HCT116 (cell line): ENCODE measurements at regions not wholly inside any gene's neighbourhood (a gene's known extent, or its start where the extent isn't known, plus 50 kb on each side); places are given as distances from the start of the nearest gene placed in this dataset.

ENCODE experiments used
- ATAC-seq: fragments of 200-7000 bp; cut with Tn5 transposase; 2 replicates; pipeline ENCODE4 v1.9.1; 2020; ENCODE audit warnings: mild to moderate bottlenecking, moderate library complexity
- BruUV-seq: library from RNA; stranded (reverse); fragments of 400-500 nt; replicated peaks from 2 replicates; lab custom pipeline; 2021; lab: Mats Ljungman, UMichigan
- CTCF ChIA-PET: fragments of 300-600 bp; sonication (Branson Sonifier 250); formaldehyde crosslinking; loops from one replicate; lab custom pipeline; 2021; ENCODE audit warnings: antibody characterized with exemption; lab: Charles Lee
- POLR2A ChIA-PET: fragments of 300-600, 350-600 bp; sonication (Branson Sonifier 250); formaldehyde crosslinking; loops from one replicate; lab custom pipeline; 2021; ENCODE audit warnings: antibody characterized with exemption; lab: Charles Lee
- RAD21 ChIA-PET, 2 experiments: fragments of 300-600 bp; sonication (Branson Sonifier 250); formaldehyde crosslinking; loops; one replicate each; lab custom pipeline; 2023; ENCODE audit warnings: low total read pairs in 2 of 2; ENCODE audit not compliant: uncharacterized antibody in 2 of 2, unreplicated experiment in 2 of 2, low non-redundant PET in 1 of 2; lab: Charles Lee
- DNase-seq: peaks from one replicate; pipeline ENCODE4 v3.0.0-alpha.2; 2010; ENCODE audit warnings: low read depth, low spot score
- H2AFZ ChIP-seq: fragments of 200-600 bp; shearing (Covaris generic), sonication (generic); 2 replicates; pipeline ENCODE4 v1.6.1; 2017; ENCODE audit warnings: low read depth, mixed run types, mixed read lengths, antibody characterized with exemption, low read length; ENCODE audit not compliant: poor library complexity, severe bottlenecking
- H3K27ac ChIP-seq: 2 replicates; pipeline ENCODE4 v1.5.1; 2012; ENCODE audit warnings: low read depth, low read length
- H3K27me3 ChIP-seq: fragments of 200-600 bp; sonication (generic); 2 replicates; pipeline ENCODE4 v1.6.1; 2016; ENCODE audit warnings: mixed run types, low read length, mixed read lengths; ENCODE audit not compliant: insufficient read depth
- H3K36me3 ChIP-seq, 2 experiments: fragments of 200-500 bp in 1 of 2; fragments of 200-600 bp in 1 of 2; sonication (Bioruptor generic) in 1 of 2; sonication (generic) in 1 of 2; 2 replicates each; pipeline versions ENCODE4 v1.5.1 to v1.6.1; 2014 to 2016; ENCODE audit warnings: low read length in 2 of 2, inconsistent platforms in 1 of 2, mixed read lengths in 1 of 2, mixed run types in 1 of 2; ENCODE audit not compliant: insufficient read depth in 2 of 2, control insufficient read depth in 1 of 2
- H3K4me1 ChIP-seq, 2 experiments: fragments of 200-600 bp in 1 of 2; sonication (generic) in 1 of 2; 2 replicates each; pipeline versions ENCODE4 v1.5.1 to v1.6.1; 2012 to 2017; ENCODE audit warnings: low read length in 2 of 2, inconsistent platforms in 1 of 2, mild to moderate bottlenecking in 1 of 2, mixed read lengths in 1 of 2, mixed run types in 1 of 2, moderate library complexity in 1 of 2; ENCODE audit not compliant: insufficient read depth in 2 of 2, control insufficient read depth in 1 of 2
- H3K4me2 ChIP-seq: fragments of 200-600 bp; sonication (generic); 2 replicates; pipeline ENCODE4 v1.6.1; 2017; ENCODE audit warnings: mixed run types, low read length, mixed read lengths
- H3K4me3 ChIP-seq, 2 experiments: fragments of 200-600 bp in 1 of 2; sonication (generic) in 1 of 2; replicated peaks in 1 of 2; 2 replicates each; pipeline ENCODE4 v1.5.1; 2011 to 2016; ENCODE audit warnings: low read length in 2 of 2, control low read depth in 1 of 2, low read depth in 1 of 2, mild to moderate bottlenecking in 1 of 2, mixed read lengths in 1 of 2, mixed run types in 1 of 2
- H3K79me2 ChIP-seq: fragments of 200-600 bp; sonication (generic); 2 replicates; pipeline ENCODE4 v1.6.1; 2017; ENCODE audit warnings: mild to moderate bottlenecking, mixed run types, low read length, moderate library complexity, mixed read lengths; ENCODE audit not compliant: insufficient read depth
- H3K9ac ChIP-seq: fragments of 200-600 bp; sonication (generic); 2 replicates; pipeline ENCODE4 v1.6.1; 2016; ENCODE audit warnings: low read length, mixed read lengths
- H3K9me2 ChIP-seq: fragments of 200-600 bp; sonication (generic), shearing (Covaris generic); 2 replicates; pipeline ENCODE4 v1.6.1; 2017; ENCODE audit warnings: mixed run types, mild to moderate bottlenecking, moderate library complexity; ENCODE audit not compliant: insufficient read depth
- H3K9me3 ChIP-seq, 2 experiments: fragments of 200-500 bp in 1 of 2; fragments of 200-600 bp in 1 of 2; sonication (Bioruptor generic) in 1 of 2; sonication (generic) in 1 of 2; 2 replicates each; pipeline ENCODE4 v1.6.1; 2014 to 2017; ENCODE audit warnings: low read length in 2 of 2, mixed read lengths in 2 of 2, inconsistent platforms in 1 of 2, low read depth in 1 of 2, mild to moderate bottlenecking in 1 of 2, mixed run types in 1 of 2, moderate library complexity in 1 of 2; ENCODE audit not compliant: control insufficient read depth in 1 of 2, insufficient read depth in 1 of 2
- H4K20me1 ChIP-seq: fragments of 200-600 bp; sonication (generic), shearing (Covaris generic); 2 replicates; pipeline ENCODE4 v1.6.1; 2017; ENCODE audit warnings: mixed run types, mild to moderate bottlenecking, moderate library complexity; ENCODE audit not compliant: insufficient read depth
- CBX3 ChIP-seq: IDR thresholded peaks from 2 replicates; pipeline ENCODE4 v1.6.1; 2012; ENCODE audit warnings: low read depth
- CEBPB ChIP-seq: IDR thresholded peaks from 2 replicates; pipeline ENCODE4 v1.6.1; 2012; ENCODE audit warnings: low read depth
- EGR1 ChIP-seq: IDR thresholded peaks from 2 replicates; pipeline ENCODE4 v1.6.1; 2012; ENCODE audit warnings: low read depth
- ELF1 ChIP-seq: IDR thresholded peaks from 2 replicates; pipeline ENCODE4 v1.6.1; 2012; ENCODE audit warnings: low read depth, borderline replicate concordance
- EZH2phosphoT487 ChIP-seq: fragments of 200-600 bp; IDR thresholded peaks from 2 replicates; pipeline ENCODE4 v1.6.1; 2018; ENCODE audit warnings: antibody characterized with exemption, borderline replicate concordance
- FOSL1 ChIP-seq: IDR thresholded peaks from 2 replicates; pipeline ENCODE4 v1.6.1; 2012; ENCODE audit warnings: low read depth
- POLR2AphosphoS5 ChIP-seq: IDR thresholded peaks from 2 replicates; pipeline ENCODE4 v1.6.1; 2011; ENCODE audit warnings: mild to moderate bottlenecking, low read depth, low read length, moderate library complexity
- SIN3A ChIP-seq: IDR thresholded peaks from 2 replicates; pipeline ENCODE4 v1.6.1; 2012; ENCODE audit warnings: low read depth
- SP1 ChIP-seq: IDR thresholded peaks from 2 replicates; pipeline ENCODE4 v1.6.1; 2012; ENCODE audit warnings: low read depth
- TCF7L2 ChIP-seq: IDR thresholded peaks from 2 replicates; pipeline ENCODE4 v1.7.0; 2011; ENCODE audit warnings: borderline replicate concordance, inconsistent platforms; ENCODE audit not compliant: insufficient read depth, insufficient read length; ENCODE audit errors: extremely low read depth
- YY1 ChIP-seq: IDR thresholded peaks from 2 replicates; pipeline ENCODE4 v1.6.1; 2011; ENCODE audit warnings: low read length, low read depth, moderate library complexity, mild to moderate bottlenecking; ENCODE audit not compliant: insufficient replicate concordance; ENCODE audit errors: extremely low read depth
- ZFX ChIP-seq: fragments of 450-650 bp; IDR thresholded peaks from 2 replicates; pipeline ENCODE4 v1.6.1; 2017
- intact Hi-C: fragments of 100-400 bp; cut with micrococcal nuclease; formaldehyde crosslinking; loops from 2 replicates; pipeline ENCODE4 v1.10.0; 2022
- TF ChIP-seq, protein P1 (sequence below): IDR thresholded peaks from 2 replicates; pipeline ENCODE4 v1.6.1; 2012
- TF ChIP-seq, protein P2 (sequence below): IDR thresholded peaks from 2 replicates; pipeline ENCODE4 v1.6.1; 2012
- TF ChIP-seq, protein P3 (sequence below): IDR thresholded peaks from 2 replicates; pipeline ENCODE4 v1.6.1; 2012; ENCODE audit warnings: low read depth

DNA sequence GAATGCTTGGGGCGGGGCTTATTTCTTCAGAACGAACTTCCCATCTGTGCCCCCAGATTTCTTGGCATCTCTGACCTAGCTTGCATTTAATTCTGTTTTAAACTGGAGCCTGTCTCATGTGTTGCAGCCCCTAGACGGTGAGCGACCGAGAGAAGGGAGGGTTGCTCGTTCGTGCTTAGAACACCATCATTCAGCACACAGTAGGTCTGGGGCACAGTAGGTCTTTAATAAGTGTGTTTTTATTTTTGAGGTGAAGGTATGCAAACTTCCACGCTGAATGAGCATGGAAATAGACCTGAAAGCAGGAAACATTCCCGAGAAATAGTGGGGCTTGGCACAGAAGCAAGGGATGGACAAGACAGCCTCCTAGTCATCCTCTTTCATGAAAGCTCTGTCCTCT, 57.0 kb upstream of the TAC4 start:
- no TSS peak for BruUV-seq
- POLR2A ChIA-PET = no interaction called here
- H2AFZ ChIP-seq = no peak overlapping the region
- H3K79me2 ChIP-seq = no peaks in the 10 kb centered on the region
- H3K9ac ChIP-seq = no peak overlapping the region
- no peaks in the 10 kb centered on the region for H3K9me3 ChIP-seq
- H3K9me2 ChIP-seq = no peaks in the 10 kb centered on the region
- intact Hi-C loops = no loop called here
- no peak overlapping the region for H3K4me3 ChIP-seq
- CTCF ChIA-PET = no interaction called here
- no peaks in the 10 kb centered on the region for H4K20me1 ChIP-seq
- peaks cover 9% of the 10 kb centered on the region; the same call in 1 of the 2 replicates for H3K27me3 ChIP-seq
- H3K36me3 ChIP-seq = no peaks in the 10 kb centered on the region
- peaks cover 25 to 36% of the 10 kb centered on the region in 2 experiments for H3K4me1 ChIP-seq
- ATAC-seq = no peak
- no peak for DNase-seq
- RAD21 ChIA-PET = no interaction called here
- TF ChIP-seq, protein P1, sequence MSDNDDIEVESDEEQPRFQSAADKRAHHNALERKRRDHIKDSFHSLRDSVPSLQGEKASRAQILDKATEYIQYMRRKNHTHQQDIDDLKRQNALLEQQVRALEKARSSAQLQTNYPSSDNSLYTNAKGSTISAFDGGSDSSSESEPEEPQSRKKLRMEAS = no peak
- no peak for TF ChIP-seq POLR2AphosphoS5
- TF ChIP-seq, protein P2, sequence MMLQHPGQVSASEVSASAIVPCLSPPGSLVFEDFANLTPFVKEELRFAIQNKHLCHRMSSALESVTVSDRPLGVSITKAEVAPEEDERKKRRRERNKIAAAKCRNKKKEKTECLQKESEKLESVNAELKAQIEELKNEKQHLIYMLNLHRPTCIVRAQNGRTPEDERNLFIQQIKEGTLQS = no peak
- TF ChIP-seq SIN3A = no peak
- TF ChIP-seq SP1 = no peak
- no peak for TF ChIP-seq ELF1
- no peak for TF ChIP-seq CBX3
- no peak for TF ChIP-seq FOSL1
- no peak for TF ChIP-seq EZH2phosphoT487
- no peak for TF ChIP-seq YY1
- no peak for TF ChIP-seq ZFX
- no peak for TF ChIP-seq CEBPB
- TF ChIP-seq TCF7L2 = no peak
- TF ChIP-seq, protein P3, sequence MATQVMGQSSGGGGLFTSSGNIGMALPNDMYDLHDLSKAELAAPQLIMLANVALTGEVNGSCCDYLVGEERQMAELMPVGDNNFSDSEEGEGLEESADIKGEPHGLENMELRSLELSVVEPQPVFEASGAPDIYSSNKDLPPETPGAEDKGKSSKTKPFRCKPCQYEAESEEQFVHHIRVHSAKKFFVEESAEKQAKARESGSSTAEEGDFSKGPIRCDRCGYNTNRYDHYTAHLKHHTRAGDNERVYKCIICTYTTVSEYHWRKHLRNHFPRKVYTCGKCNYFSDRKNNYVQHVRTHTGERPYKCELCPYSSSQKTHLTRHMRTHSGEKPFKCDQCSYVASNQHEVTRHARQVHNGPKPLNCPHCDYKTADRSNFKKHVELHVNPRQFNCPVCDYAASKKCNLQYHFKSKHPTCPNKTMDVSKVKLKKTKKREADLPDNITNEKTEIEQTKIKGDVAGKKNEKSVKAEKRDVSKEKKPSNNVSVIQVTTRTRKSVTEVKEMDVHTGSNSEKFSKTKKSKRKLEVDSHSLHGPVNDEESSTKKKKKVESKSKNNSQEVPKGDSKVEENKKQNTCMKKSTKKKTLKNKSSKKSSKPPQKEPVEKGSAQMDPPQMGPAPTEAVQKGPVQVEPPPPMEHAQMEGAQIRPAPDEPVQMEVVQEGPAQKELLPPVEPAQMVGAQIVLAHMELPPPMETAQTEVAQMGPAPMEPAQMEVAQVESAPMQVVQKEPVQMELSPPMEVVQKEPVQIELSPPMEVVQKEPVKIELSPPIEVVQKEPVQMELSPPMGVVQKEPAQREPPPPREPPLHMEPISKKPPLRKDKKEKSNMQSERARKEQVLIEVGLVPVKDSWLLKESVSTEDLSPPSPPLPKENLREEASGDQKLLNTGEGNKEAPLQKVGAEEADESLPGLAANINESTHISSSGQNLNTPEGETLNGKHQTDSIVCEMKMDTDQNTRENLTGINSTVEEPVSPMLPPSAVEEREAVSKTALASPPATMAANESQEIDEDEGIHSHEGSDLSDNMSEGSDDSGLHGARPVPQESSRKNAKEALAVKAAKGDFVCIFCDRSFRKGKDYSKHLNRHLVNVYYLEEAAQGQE = no peak
- TF ChIP-seq EGR1 = no peak
- no peak overlapping the region for H3K27ac ChIP-seq
- no peak overlapping the region for H3K4me2 ChIP-seq
